Lower leg skin (tissue), 4 donors: ENCODE measurements at regions not wholly inside any gene's neighbourhood (a gene's known extent, or its start where the extent isn't known, plus 50 kb on each side); places are given as distances from the start of the nearest gene placed in this dataset.

ENCODE experiments used
- DNase-seq, 2 donors: peaks; one replicate each; pipeline ENCODE4 v3.0.0-alpha.2; 2019; ENCODE audit warnings: low spot score in 2 of 2
- H3K4me3 ChIP-seq: fragments of 200-600 bp; sonication (generic); 2 replicates; pipeline ENCODE4 v1.5.1; 2017; ENCODE audit warnings: mild to moderate bottlenecking, low read depth; ENCODE audit not compliant: poor library complexity, severe bottlenecking
- POLR2A ChIP-seq, 2 donors: fragments of 450-650 bp; IDR thresholded peaks; one replicate each; pipeline ENCODE4 v1.6.1; 2016 to 2017; ENCODE audit warnings: antibody characterized with exemption in 2 of 2, mild to moderate bottlenecking in 1 of 2, moderate library complexity in 1 of 2
- WGBS, 2 donors: methylation state at CpG; one replicate each; pipeline ENCODE4 v1.1.5; 2018; 5-methylcytosine and 5-hydroxymethylcytosine counted together
- intact Hi-C: fragments of 100-400 bp; cut with DNase I; formaldehyde crosslinking; loops from one replicate; pipeline ENCODE4 v1.15.0; 2023; ENCODE audit warnings: low total_unique reads
- TF ChIP-seq, protein P1 (sequence below), 3 donors: fragments of 450-650 bp; IDR thresholded peaks; one replicate each; pipeline ENCODE4 v1.5.1; 2016; ENCODE audit warnings: antibody characterized with exemption in 3 of 3, mild to moderate bottlenecking in 3 of 3, moderate library complexity in 2 of 3

- intact Hi-C loops: no loop called here
- 15 to 40% methylated on average over 1 of the region's 1 CpG for WGBS, 2 donors
- TF ChIP-seq POLR2A (IDR thresholded peaks at IDR 0.05): no peak
- TF ChIP-seq, protein P1, sequence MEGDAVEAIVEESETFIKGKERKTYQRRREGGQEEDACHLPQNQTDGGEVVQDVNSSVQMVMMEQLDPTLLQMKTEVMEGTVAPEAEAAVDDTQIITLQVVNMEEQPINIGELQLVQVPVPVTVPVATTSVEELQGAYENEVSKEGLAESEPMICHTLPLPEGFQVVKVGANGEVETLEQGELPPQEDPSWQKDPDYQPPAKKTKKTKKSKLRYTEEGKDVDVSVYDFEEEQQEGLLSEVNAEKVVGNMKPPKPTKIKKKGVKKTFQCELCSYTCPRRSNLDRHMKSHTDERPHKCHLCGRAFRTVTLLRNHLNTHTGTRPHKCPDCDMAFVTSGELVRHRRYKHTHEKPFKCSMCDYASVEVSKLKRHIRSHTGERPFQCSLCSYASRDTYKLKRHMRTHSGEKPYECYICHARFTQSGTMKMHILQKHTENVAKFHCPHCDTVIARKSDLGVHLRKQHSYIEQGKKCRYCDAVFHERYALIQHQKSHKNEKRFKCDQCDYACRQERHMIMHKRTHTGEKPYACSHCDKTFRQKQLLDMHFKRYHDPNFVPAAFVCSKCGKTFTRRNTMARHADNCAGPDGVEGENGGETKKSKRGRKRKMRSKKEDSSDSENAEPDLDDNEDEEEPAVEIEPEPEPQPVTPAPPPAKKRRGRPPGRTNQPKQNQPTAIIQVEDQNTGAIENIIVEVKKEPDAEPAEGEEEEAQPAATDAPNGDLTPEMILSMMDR (IDR thresholded peaks at IDR 0.05): no peak
- DNase-seq: no peak
- no peak overlapping the region for H3K4me3 ChIP-seq
Measured at GRCh38 chr6:130527173-130527572, 161.4 kb downstream of the TMEM200A start.

GRCh38 chr6:130529569-130530149 lies 163.8 kb downstream of the TMEM200A start:
- 79 to 83% methylated on average over 6 to 8 of the region's 8 CpGs for WGBS, 2 donors
- no peak for DNase-seq
- no peak overlapping the region for H3K4me3 ChIP-seq
- intact Hi-C loops: no loop called here
- TF ChIP-seq, protein P1 (IDR thresholded peaks at IDR 0.05): no peak
- TF ChIP-seq POLR2A (IDR thresholded peaks at IDR 0.05): no peak

DNA sequence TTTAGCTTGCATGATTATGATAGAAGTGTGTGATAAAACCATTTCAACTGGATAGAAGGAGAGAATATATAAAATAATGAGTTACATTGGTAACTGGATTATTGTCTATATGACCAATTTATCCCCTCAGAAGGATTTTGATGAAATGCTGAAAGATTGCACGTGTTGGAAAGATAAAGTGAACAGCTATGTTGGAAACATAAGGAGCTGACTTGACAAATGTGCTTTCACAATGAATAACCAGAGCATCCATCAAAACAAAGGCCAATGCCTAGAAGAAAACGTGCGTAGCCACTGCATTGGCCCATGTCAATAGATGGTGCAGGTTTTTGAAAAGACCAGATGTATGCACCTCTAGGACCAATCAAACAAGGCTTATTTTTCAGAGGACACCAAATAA lies 168.8 kb downstream of the TMEM200A start:
- intact Hi-C loops: no loop called here
- H3K4me3 ChIP-seq: no peak overlapping the region
- 90% methylated on average over 3 of the region's 3 CpGs for WGBS, 2 donors
- no peak for DNase-seq
- TF ChIP-seq POLR2A (IDR thresholded peaks at IDR 0.05): no peak
- TF ChIP-seq, protein P1 (IDR thresholded peaks at IDR 0.05): no peak

- no peak overlapping the region for H3K4me3 ChIP-seq
- intact Hi-C loops: no loop called here
- WGBS, 2 donors: 88 to 89% methylated on average over 2 of the region's 2 CpGs
- TF ChIP-seq, protein P1 (IDR thresholded peaks at IDR 0.05): no peak
- TF ChIP-seq POLR2A (IDR thresholded peaks at IDR 0.05): no peak
- no peak for DNase-seq
Measured at GRCh38 chr6:130535242-130535641, 169.4 kb downstream of the TMEM200A start.

DNA sequence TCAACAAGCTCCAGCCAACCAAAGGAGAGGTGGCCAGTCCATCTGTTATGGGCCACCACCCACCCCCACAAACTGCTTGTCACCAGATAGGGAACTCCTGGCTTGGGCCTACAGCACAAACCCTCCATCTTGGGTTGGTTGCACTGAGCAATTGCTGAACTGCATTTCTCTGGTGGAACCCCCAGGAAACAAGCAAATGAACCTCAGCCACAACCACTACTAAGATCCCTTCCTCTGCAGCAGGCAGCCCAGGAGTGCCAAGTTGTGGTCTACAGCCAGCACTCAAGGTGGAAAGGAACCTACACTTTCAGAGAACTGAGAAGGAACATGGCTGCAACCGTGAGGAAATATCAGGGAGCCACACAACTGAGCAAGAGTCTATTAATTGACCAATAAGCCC lies 171.6 kb downstream of the TMEM200A start:
- TF ChIP-seq POLR2A (IDR thresholded peaks at IDR 0.05): no peak
- TF ChIP-seq, protein P1 (IDR thresholded peaks at IDR 0.05): no peak

DNA sequence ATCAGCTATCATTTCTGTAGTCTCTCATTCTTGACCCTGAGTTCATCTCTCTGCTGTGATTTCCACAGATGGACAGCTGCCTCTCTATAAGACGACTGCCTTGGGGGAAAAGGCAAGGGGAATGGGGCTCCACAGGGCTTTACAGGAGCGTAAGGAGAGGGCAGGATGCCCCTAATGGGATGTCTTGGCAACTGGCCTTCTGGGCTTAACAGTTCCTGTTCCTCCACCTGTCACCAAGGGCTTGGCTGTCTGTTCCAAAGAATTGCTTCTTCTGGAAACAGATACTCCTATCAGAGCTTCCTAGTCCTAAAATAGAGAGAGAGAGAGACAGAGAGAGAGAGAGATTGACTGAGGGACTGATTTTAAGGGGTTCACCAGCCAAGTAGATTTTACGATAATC lies 181.9 kb downstream of the TMEM200A start:
- intact Hi-C loops: no loop called here
- 65 to 67% methylated on average over 3 of the region's 3 CpGs for WGBS, 2 donors
- no peak for DNase-seq
- H3K4me3 ChIP-seq: no peak overlapping the region
- TF ChIP-seq POLR2A (IDR thresholded peaks at IDR 0.05): no peak
- TF ChIP-seq, protein P1 (IDR thresholded peaks at IDR 0.05): no peak

More for the DNA sequence above, 171.6 kb downstream of the TMEM200A start:
- 89 to 92% methylated on average over 1 of the region's 1 CpG for WGBS, 2 donors
- H3K4me3 ChIP-seq: no peak overlapping the region
- no peak for DNase-seq
- intact Hi-C loops: no loop called here
